Ovary (tissue), 7 donors: ENCODE measurements at regions not wholly inside any gene's neighbourhood (a gene's known extent, or its start where the extent isn't known, plus 50 kb on each side); places are given as distances from the start of the nearest gene placed in this dataset.

Experiments
- DNase-seq, 5 donors: peaks; one replicate each; pipeline ENCODE4 v3.0.0-alpha.2; 2019 to 2020
- H3K27ac ChIP-seq, 2 donors: fragments of 200-600 bp; one replicate each; pipeline versions ENCODE4 v1.5.1 to v1.8.0; 2019 to 2022
- H3K27me3 ChIP-seq: fragments of 200-600 bp; one replicate; pipeline ENCODE4 v1.8.0; 2022
- H3K36me3 ChIP-seq: fragments of 200-600 bp; sonication (generic); one replicate; pipeline ENCODE4 v1.5.1; 2019
- H3K4me1 ChIP-seq: one replicate; pipeline ENCODE4 v1.8.1; 2013; ENCODE audit warnings: mild to moderate bottlenecking, moderate library complexity; ENCODE audit not compliant: insufficient read depth
- H3K4me3 ChIP-seq: fragments of 200-600 bp; sonication (generic); one replicate; pipeline ENCODE4 v1.5.1; 2017
- H3K9me3 ChIP-seq, 2 donors: fragments of 200-600 bp in 1 of 2; sonication (generic) in 1 of 2; one replicate each; pipeline versions ENCODE4 v1.5.1 to v1.8.1; 2013 to 2019; ENCODE audit warnings: mild to moderate bottlenecking in 1 of 2, moderate library complexity in 1 of 2
- CTCF ChIP-seq, 3 donors: fragments of 450-650 bp in 2 of 3; fragments of 200-600 bp in 1 of 3; IDR thresholded peaks; one replicate each; pipeline versions ENCODE4 v1.5.1 to v1.8.0; 2016 to 2022; ENCODE audit warnings: antibody characterized with exemption in 3 of 3, mild to moderate bottlenecking in 1 of 3
- EP300 ChIP-seq: sonication (generic); formaldehyde crosslinking; IDR thresholded peaks from one replicate; pipeline ENCODE4 v1.6.1; 2017; ENCODE audit warnings: antibody characterized with exemption
- POLR2A ChIP-seq: fragments of 450-650 bp; IDR thresholded peaks from one replicate; pipeline ENCODE4 v1.6.1; 2017; ENCODE audit warnings: antibody characterized with exemption, mild to moderate bottlenecking, moderate library complexity
- WGBS, 3 donors: extraction: QIAGEN DNeasy Blood & Tissue Kit in 1 of 3; methylation state at CpG; one replicate each; pipeline versions ENCODE4 v1.1.5 to v1.1.7; 2013 to 2017; 5-methylcytosine and 5-hydroxymethylcytosine counted together
- intact Hi-C, 4 donors: fragments of 100-400 bp; cut with DNase I; formaldehyde crosslinking; loops; one replicate each; pipeline versions ENCODE4 v1.11.0 to v1.15.1; 2022 to 2023
- donor health status: DM: no; HTN: no; CAD: no; lungs with moderate emphysema.
- donor health status: DM: no; HTN: no; CAD: no.
- donor health status: Bipolar disorder and iron deficiency.
- donor health status: DM: no; HTN: no; CAD: no.
- donor health status: DM: yes; HTN: yes; CAD: no.

GRCh38 chr6:167551628-167552257, 226.9 kb downstream of the TTLL2 start:
- intact Hi-C loops = loop anchor here in 1 of 4 donors (5.0 kb wide), 1 partner anchor 59 kb away; no protein-coding TSS in a partner anchor
- H3K4me3 ChIP-seq = no peak overlapping the region
- DNase-seq = peak in 3 of 5 donors; percentile 36 to 66 (median 64)
- 77 to 81% (median 78%) methylated on average over 24 to 26 of the region's 26 CpGs for WGBS, 3 donors
- H3K27ac ChIP-seq = peak overlapping the region; percentile 81
- H3K9me3 ChIP-seq = no peaks in the 10 kb centered on the region
- no peaks in the 10 kb centered on the region for H3K36me3 ChIP-seq
- H3K27me3 ChIP-seq = no peaks in the 10 kb centered on the region
- H3K4me1 ChIP-seq = peaks cover 15% of the 10 kb centered on the region
- TF ChIP-seq EP300 (no peak), CTCF (IDR thresholded peaks at IDR 0.05) (no peak), POLR2A (no peak)

- Histone ChIP-seq H3K36me3 (no peaks in the 10 kb centered on the region), H3K27me3 (no peaks in the 10 kb centered on the region), H3K4me3 (no peak overlapping the region), H3K27ac (no peak overlapping the region), H3K9me3 (no peaks in the 10 kb centered on the region), H3K4me1 (peaks cover 15% of the 10 kb centered on the region)
- intact Hi-C loops = loop anchor here in 1 of 4 donors (5.0 kb wide), 1 partner anchor 60 kb away; no protein-coding TSS in a partner anchor
- WGBS, 3 donors = 89 to 93% (median 92%) methylated on average over 15 of the region's 15 CpGs
- no peak for TF ChIP-seq POLR2A
- no peak for TF ChIP-seq EP300
- TF ChIP-seq CTCF (IDR thresholded peaks at IDR 0.05) = no peak
- DNase-seq = no peak
These were observed 227.4 kb downstream of the TTLL2 start for GRCh38 chr6:167552258-167552630.

- no peak for TF ChIP-seq POLR2A
- TF ChIP-seq CTCF (IDR thresholded peaks at IDR 0.05) = no peak
- no peak for TF ChIP-seq EP300
- Histone ChIP-seq H3K9me3 (no peaks in the 10 kb centered on the region), H3K4me3 (no peak overlapping the region), H3K27ac (no peak overlapping the region), H3K4me1 (peaks cover 17% of the 10 kb centered on the region), H3K36me3 (no peaks in the 10 kb centered on the region), H3K27me3 (no peaks in the 10 kb centered on the region)
- no peak for DNase-seq
- 86 to 92% (median 91%) methylated on average over 19 of the region's 19 CpGs for WGBS, 3 donors
- intact Hi-C loops = loop anchor here in 1 of 4 donors (5.0 kb wide), 1 partner anchor 61 kb away; no protein-coding TSS in a partner anchor
These were observed 228.3 kb downstream of the TTLL2 start for GRCh38 chr6:167552961-167553735.

GRCh38 chr6:167553736-167554119, 228.8 kb downstream of the TTLL2 start:
- H3K4me1 ChIP-seq = peaks cover 18% of the 10 kb centered on the region
- no peak for DNase-seq
- H3K27ac ChIP-seq = no peak overlapping the region
- no peaks in the 10 kb centered on the region for H3K9me3 ChIP-seq
- H3K4me3 ChIP-seq = no peak overlapping the region
- 96% methylated on average over 9 of the region's 9 CpGs for WGBS, 3 donors
- intact Hi-C loops = loop anchor here in 1 of 4 donors (5.0 kb wide), 1 partner anchor 61 kb away; no protein-coding TSS in a partner anchor
- H3K27me3 ChIP-seq = no peaks in the 10 kb centered on the region
- no peaks in the 10 kb centered on the region for H3K36me3 ChIP-seq
- TF ChIP-seq POLR2A = no peak
- TF ChIP-seq EP300 = no peak
- no peak for TF ChIP-seq CTCF (IDR thresholded peaks at IDR 0.05)
